GM23338 (cell line): ENCODE measurements at regions not wholly inside any gene's neighbourhood (a gene's known extent, or its start where the extent isn't known, plus 50 kb on each side); places are given as distances from the start of the nearest gene placed in this dataset.

Experiments used
- ATAC-seq: fragments of 200-7000 bp; cut with Tn5 transposase; 3 replicates; pipeline ENCODE4 v1.9.1; 2020
- DNase-seq: peaks from one replicate; pipeline ENCODE4 v3.0.0-alpha.2; 2015; ENCODE audit warnings: low spot score
- H2AFZ ChIP-seq: fragments of 200-600 bp; sonication (generic); 2 replicates; pipeline ENCODE4 v1.8.0; 2016; ENCODE audit warnings: antibody characterized with exemption, mild to moderate bottlenecking, moderate library complexity
- H3F3A ChIP-seq: fragments of 200-600 bp; sonication (generic); replicated peaks from 2 replicates; pipeline ENCODE4 v1.8.0; 2017; ENCODE audit warnings: antibody characterized with exemption, mixed run types, low read depth
- H3K27ac ChIP-seq: fragments of 200-600 bp; sonication (generic); 2 replicates; pipeline ENCODE4 v1.6.1; 2016; ENCODE audit warnings: low read depth
- H3K27me3 ChIP-seq: fragments of 200-600 bp; sonication (generic); 2 replicates; pipeline ENCODE4 v1.8.0; 2016; ENCODE audit warnings: mild to moderate bottlenecking, mixed run types, moderate library complexity; ENCODE audit not compliant: insufficient read depth
- H3K36me3 ChIP-seq: fragments of 200-600 bp; sonication (generic); 2 replicates; pipeline ENCODE4 v1.8.0; 2016; ENCODE audit warnings: mild to moderate bottlenecking; ENCODE audit not compliant: insufficient read depth
- H3K4me1 ChIP-seq: fragments of 200-600 bp; sonication (generic); 2 replicates; pipeline ENCODE4 v1.8.0; 2016; ENCODE audit warnings: mild to moderate bottlenecking, moderate library complexity; ENCODE audit not compliant: insufficient read depth
- H3K4me2 ChIP-seq: fragments of 200-600 bp; sonication (generic); 2 replicates; pipeline ENCODE4 v1.7.1; 2017; ENCODE audit warnings: mixed run types
- H3K4me3 ChIP-seq: fragments of 200-600 bp; sonication (generic); 2 replicates; pipeline ENCODE4 v1.6.1; 2016; ENCODE audit warnings: mixed run types
- H3K79me2 ChIP-seq: fragments of 200-600 bp; sonication (generic); replicated peaks from 2 replicates; pipeline ENCODE4 v1.8.0; 2017; ENCODE audit warnings: mild to moderate bottlenecking; ENCODE audit not compliant: insufficient read depth
- H3K9me2 ChIP-seq: fragments of 200-600 bp; sonication (generic); 2 replicates; pipeline ENCODE4 v1.8.0; 2017; ENCODE audit not compliant: insufficient read depth
- H4K20me1 ChIP-seq: fragments of 200-600 bp; sonication (generic); replicated peaks from 2 replicates; pipeline ENCODE4 v1.8.0; 2017; ENCODE audit warnings: mild to moderate bottlenecking; ENCODE audit not compliant: insufficient read depth
- H3K27ac Mint-ChIP-seq: 2 replicates; pipeline ENCODE4 v1.8.0; 2020; ENCODE audit warnings: inconsistent platforms, mild to moderate bottlenecking, moderate library complexity, mixed read lengths
- H3K27me3 Mint-ChIP-seq: 3 replicates; pipeline ENCODE4 v1.8.0; 2022; ENCODE audit warnings: low read depth, mild to moderate bottlenecking, moderate library complexity, mixed read lengths, inconsistent platforms; ENCODE audit not compliant: insufficient read depth, poor library complexity
- H3K36me3 Mint-ChIP-seq: 3 replicates; pipeline ENCODE4 v1.8.0; 2021; ENCODE audit warnings: low read depth, mild to moderate bottlenecking, inconsistent platforms, moderate library complexity, mixed read lengths
- H3K4me1 Mint-ChIP-seq: 3 replicates; pipeline ENCODE4 v1.8.0; 2020; ENCODE audit warnings: mild to moderate bottlenecking, inconsistent platforms, mixed read lengths
- H3K4me3 Mint-ChIP-seq: 3 replicates; pipeline ENCODE4 v1.8.0; 2021; ENCODE audit warnings: moderate library complexity, mild to moderate bottlenecking, inconsistent platforms, mixed read lengths
- H3K9me3 Mint-ChIP-seq: 3 replicates; pipeline ENCODE4 v1.8.0; 2020; ENCODE audit warnings: moderate library complexity, mild to moderate bottlenecking, inconsistent platforms, mixed read lengths
- CREB1 ChIP-seq: fragments of 250-450 bp; sonication (Bioruptor Pico); IDR thresholded peaks from 2 replicates; pipeline ENCODE4 v1.5.0; 2020; ENCODE audit warnings: low read depth, mild to moderate bottlenecking, moderate library complexity
- EZH2 ChIP-seq: fragments of 200-600 bp; sonication (generic); IDR thresholded peaks from one replicate; pipeline ENCODE4 v1.8.0; 2017; ENCODE audit warnings: antibody characterized with exemption, mild to moderate bottlenecking, low read depth; ENCODE audit not compliant: unreplicated experiment
- EZH2phosphoT487 ChIP-seq: fragments of 200-600 bp; sonication (generic); IDR thresholded peaks from one replicate; pipeline ENCODE4 v1.8.1; 2018; ENCODE audit warnings: antibody characterized with exemption; ENCODE audit not compliant: unreplicated experiment
- JUNB ChIP-seq: IDR thresholded peaks from one replicate; pipeline ENCODE4 v1.6.1; 2016; ENCODE audit warnings: antibody characterized with exemption; ENCODE audit not compliant: unreplicated experiment
- NANOG ChIP-seq: IDR thresholded peaks from 2 replicates; pipeline ENCODE4 v1.6.1; 2016; ENCODE audit warnings: antibody characterized with exemption, borderline replicate concordance
- POLR2AphosphoS5 ChIP-seq: IDR thresholded peaks from 2 replicates; pipeline ENCODE4 v1.6.1; 2016; ENCODE audit warnings: antibody characterized with exemption, low read depth
- STAT1 ChIP-seq: IDR thresholded peaks from one replicate; pipeline ENCODE4 v1.6.1; 2016; ENCODE audit warnings: antibody characterized with exemption; ENCODE audit not compliant: unreplicated experiment
- ZNF114 ChIP-seq: fragments of 250-450 bp; sonication (Bioruptor Pico); IDR thresholded peaks from 2 replicates; pipeline ENCODE4 v1.5.0; 2020; ENCODE audit warnings: mild to moderate bottlenecking, moderate library complexity
- ZNF331 ChIP-seq: fragments of 250-450 bp; sonication (Bioruptor Pico); IDR thresholded peaks from 2 replicates; pipeline ENCODE4 v1.5.0; 2020; ENCODE audit warnings: low read depth, mild to moderate bottlenecking, moderate library complexity
- TF ChIP-seq, protein P1 (sequence below): IDR thresholded peaks from one replicate; pipeline ENCODE4 v1.6.1; 2018; ENCODE audit warnings: antibody characterized with exemption; ENCODE audit not compliant: unreplicated experiment
- TF ChIP-seq, protein P2 (sequence below): fragments of 250-450 bp; sonication (Bioruptor Pico); IDR thresholded peaks from 2 replicates; pipeline ENCODE4 v1.5.0; 2020; ENCODE audit warnings: mild to moderate bottlenecking, moderate library complexity
- TF ChIP-seq, protein P3 (sequence below), 2 experiments: fragments of 200-600 bp in 1 of 2; sonication (generic) in 1 of 2; conservative IDR thresholded peaks; 2 replicates each; pipeline versions ENCODE4 v1.5.1 to v1.6.1; 2016 to 2017; ENCODE audit warnings: antibody characterized with exemption in 2 of 2, low read depth in 2 of 2, mild to moderate bottlenecking in 2 of 2, moderate library complexity in 1 of 2
- TF ChIP-seq, protein P4 (sequence below): IDR thresholded peaks from 2 replicates; pipeline ENCODE4 v1.6.1; 2016; ENCODE audit warnings: antibody characterized with exemption

DNA sequence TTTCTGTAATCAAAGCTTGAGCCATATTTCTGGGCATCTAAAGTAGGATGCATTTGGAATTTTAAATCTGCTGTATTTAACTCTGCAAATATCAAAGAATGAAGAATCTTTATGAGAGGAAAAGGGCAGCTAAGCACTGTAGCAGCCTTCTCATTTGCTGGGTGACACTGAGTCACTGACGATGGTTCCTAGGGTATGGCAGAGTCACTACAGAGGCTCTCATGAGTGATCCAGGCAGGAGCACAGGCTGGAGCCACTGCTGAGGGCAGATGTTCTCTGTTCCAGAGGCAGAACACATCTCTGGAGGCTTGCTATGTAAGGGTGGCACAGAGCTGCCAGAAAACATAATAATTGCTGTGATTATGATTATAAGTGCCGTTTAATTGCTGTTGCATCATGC lies 340.7 kb upstream of the HTR2A start (continued):
- TF ChIP-seq EZH2, result no peak
- no peak for TF ChIP-seq EZH2phosphoT487
- no peak for TF ChIP-seq JUNB
- no peak for TF ChIP-seq ZNF331 (CRISPR knock-in tag)
- TF ChIP-seq NANOG, result no peak

- H3K27me3 ChIP-seq, result no peaks in the 10 kb centered on the region
- no peaks in the 10 kb centered on the region for H3K79me2 ChIP-seq
- peaks cover 14% of the 10 kb centered on the region for H3K9me3 Mint-ChIP-seq
- no peak overlapping the region for H3K4me2 ChIP-seq
- H3K4me3 ChIP-seq, result no peak overlapping the region
- peaks cover 2% of the 10 kb centered on the region for H3K27me3 Mint-ChIP-seq
- peaks cover 5% of the 10 kb centered on the region; the same call in 2 of the 3 replicates for H3K36me3 Mint-ChIP-seq
- no peak for DNase-seq
- H4K20me1 ChIP-seq, result no peaks in the 10 kb centered on the region
- H3K27ac Mint-ChIP-seq, result no peak overlapping the region
- no peaks in the 10 kb centered on the region for H3K4me1 ChIP-seq
- no peaks in the 10 kb centered on the region for H3K36me3 ChIP-seq
- H3K4me1 Mint-ChIP-seq, result peaks cover 5% of the 10 kb centered on the region; the same call in 2 of the 3 replicates
- H3K4me3 Mint-ChIP-seq, result no peak overlapping the region
- peaks cover 13% of the 10 kb centered on the region; the same call in 1 of the 2 replicates for H3K9me2 ChIP-seq
- no peaks in the 10 kb centered on the region for H3F3A ChIP-seq
- TF ChIP-seq, protein P1, sequence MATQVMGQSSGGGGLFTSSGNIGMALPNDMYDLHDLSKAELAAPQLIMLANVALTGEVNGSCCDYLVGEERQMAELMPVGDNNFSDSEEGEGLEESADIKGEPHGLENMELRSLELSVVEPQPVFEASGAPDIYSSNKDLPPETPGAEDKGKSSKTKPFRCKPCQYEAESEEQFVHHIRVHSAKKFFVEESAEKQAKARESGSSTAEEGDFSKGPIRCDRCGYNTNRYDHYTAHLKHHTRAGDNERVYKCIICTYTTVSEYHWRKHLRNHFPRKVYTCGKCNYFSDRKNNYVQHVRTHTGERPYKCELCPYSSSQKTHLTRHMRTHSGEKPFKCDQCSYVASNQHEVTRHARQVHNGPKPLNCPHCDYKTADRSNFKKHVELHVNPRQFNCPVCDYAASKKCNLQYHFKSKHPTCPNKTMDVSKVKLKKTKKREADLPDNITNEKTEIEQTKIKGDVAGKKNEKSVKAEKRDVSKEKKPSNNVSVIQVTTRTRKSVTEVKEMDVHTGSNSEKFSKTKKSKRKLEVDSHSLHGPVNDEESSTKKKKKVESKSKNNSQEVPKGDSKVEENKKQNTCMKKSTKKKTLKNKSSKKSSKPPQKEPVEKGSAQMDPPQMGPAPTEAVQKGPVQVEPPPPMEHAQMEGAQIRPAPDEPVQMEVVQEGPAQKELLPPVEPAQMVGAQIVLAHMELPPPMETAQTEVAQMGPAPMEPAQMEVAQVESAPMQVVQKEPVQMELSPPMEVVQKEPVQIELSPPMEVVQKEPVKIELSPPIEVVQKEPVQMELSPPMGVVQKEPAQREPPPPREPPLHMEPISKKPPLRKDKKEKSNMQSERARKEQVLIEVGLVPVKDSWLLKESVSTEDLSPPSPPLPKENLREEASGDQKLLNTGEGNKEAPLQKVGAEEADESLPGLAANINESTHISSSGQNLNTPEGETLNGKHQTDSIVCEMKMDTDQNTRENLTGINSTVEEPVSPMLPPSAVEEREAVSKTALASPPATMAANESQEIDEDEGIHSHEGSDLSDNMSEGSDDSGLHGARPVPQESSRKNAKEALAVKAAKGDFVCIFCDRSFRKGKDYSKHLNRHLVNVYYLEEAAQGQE, result no peak
- no peak for TF ChIP-seq JUNB
- TF ChIP-seq, protein P2, sequence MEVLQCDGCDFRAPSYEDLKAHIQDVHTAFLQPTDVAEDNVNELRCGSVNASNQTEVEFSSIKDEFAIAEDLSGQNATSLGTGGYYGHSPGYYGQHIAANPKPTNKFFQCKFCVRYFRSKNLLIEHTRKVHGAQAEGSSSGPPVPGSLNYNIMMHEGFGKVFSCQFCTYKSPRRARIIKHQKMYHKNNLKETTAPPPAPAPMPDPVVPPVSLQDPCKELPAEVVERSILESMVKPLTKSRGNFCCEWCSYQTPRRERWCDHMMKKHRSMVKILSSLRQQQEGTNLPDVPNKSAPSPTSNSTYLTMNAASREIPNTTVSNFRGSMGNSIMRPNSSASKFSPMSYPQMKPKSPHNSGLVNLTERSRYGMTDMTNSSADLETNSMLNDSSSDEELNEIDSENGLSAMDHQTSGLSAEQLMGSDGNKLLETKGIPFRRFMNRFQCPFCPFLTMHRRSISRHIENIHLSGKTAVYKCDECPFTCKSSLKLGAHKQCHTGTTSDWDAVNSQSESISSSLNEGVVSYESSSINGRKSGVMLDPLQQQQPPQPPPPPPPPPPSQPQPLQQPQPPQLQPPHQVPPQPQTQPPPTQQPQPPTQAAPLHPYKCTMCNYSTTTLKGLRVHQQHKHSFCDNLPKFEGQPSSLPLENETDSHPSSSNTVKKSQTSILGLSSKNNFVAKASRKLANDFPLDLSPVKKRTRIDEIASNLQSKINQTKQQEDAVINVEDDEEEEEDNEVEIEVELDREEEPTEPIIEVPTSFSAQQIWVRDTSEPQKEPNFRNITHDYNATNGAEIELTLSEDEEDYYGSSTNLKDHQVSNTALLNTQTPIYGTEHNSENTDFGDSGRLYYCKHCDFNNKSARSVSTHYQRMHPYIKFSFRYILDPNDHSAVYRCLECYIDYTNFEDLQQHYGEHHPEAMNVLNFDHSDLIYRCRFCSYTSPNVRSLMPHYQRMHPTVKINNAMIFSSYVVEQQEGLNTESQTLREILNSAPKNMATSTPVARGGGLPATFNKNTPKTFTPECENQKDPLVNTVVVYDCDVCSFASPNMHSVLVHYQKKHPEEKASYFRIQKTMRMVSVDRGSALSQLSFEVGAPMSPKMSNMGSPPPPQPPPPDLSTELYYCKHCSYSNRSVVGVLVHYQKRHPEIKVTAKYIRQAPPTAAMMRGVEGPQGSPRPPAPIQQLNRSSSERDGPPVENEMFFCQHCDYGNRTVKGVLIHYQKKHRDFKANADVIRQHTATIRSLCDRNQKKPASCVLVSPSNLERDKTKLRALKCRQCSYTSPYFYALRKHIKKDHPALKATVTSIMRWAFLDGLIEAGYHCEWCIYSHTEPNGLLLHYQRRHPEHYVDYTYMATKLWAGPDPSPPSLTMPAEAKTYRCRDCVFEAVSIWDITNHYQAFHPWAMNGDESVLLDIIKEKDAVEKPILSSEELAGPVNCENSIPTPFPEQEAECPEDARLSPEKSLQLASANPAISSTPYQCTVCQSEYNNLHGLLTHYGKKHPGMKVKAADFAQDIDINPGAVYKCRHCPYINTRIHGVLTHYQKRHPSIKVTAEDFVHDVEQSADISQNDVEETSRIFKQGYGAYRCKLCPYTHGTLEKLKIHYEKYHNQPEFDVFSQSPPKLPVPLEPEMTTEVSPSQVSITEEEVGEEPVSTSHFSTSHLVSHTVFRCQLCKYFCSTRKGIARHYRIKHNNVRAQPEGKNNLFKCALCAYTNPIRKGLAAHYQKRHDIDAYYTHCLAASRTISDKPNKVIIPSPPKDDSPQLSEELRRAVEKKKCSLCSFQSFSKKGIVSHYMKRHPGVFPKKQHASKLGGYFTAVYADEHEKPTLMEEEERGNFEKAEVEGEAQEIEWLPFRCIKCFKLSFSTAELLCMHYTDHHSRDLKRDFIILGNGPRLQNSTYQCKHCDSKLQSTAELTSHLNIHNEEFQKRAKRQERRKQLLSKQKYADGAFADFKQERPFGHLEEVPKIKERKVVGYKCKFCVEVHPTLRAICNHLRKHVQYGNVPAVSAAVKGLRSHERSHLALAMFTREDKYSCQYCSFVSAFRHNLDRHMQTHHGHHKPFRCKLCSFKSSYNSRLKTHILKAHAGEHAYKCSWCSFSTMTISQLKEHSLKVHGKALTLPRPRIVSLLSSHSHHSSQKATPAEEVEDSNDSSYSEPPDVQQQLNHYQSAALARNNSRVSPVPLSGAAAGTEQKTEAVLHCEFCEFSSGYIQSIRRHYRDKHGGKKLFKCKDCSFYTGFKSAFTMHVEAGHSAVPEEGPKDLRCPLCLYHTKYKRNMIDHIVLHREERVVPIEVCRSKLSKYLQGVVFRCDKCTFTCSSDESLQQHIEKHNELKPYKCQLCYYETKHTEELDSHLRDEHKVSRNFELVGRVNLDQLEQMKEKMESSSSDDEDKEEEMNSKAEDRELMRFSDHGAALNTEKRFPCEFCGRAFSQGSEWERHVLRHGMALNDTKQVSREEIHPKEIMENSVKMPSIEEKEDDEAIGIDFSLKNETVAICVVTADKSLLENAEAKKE, result no peak
- no peak for TF ChIP-seq CREB1 (CRISPR knock-in tag)
- no peak for TF ChIP-seq ZNF114
- no peak for TF ChIP-seq POLR2AphosphoS5
- TF ChIP-seq, protein P3, sequence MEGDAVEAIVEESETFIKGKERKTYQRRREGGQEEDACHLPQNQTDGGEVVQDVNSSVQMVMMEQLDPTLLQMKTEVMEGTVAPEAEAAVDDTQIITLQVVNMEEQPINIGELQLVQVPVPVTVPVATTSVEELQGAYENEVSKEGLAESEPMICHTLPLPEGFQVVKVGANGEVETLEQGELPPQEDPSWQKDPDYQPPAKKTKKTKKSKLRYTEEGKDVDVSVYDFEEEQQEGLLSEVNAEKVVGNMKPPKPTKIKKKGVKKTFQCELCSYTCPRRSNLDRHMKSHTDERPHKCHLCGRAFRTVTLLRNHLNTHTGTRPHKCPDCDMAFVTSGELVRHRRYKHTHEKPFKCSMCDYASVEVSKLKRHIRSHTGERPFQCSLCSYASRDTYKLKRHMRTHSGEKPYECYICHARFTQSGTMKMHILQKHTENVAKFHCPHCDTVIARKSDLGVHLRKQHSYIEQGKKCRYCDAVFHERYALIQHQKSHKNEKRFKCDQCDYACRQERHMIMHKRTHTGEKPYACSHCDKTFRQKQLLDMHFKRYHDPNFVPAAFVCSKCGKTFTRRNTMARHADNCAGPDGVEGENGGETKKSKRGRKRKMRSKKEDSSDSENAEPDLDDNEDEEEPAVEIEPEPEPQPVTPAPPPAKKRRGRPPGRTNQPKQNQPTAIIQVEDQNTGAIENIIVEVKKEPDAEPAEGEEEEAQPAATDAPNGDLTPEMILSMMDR (conservative IDR thresholded peaks at IDR 0.05; ENCODE audit: low read depth in 2 of 2), result no peak
- TF ChIP-seq, protein P4, sequence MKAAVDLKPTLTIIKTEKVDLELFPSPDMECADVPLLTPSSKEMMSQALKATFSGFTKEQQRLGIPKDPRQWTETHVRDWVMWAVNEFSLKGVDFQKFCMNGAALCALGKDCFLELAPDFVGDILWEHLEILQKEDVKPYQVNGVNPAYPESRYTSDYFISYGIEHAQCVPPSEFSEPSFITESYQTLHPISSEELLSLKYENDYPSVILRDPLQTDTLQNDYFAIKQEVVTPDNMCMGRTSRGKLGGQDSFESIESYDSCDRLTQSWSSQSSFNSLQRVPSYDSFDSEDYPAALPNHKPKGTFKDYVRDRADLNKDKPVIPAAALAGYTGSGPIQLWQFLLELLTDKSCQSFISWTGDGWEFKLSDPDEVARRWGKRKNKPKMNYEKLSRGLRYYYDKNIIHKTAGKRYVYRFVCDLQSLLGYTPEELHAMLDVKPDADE, result no peak
- no peak for TF ChIP-seq NANOG
- no peak for TF ChIP-seq EZH2
- TF ChIP-seq EZH2phosphoT487, result no peak
- TF ChIP-seq ZNF331 (CRISPR knock-in tag), result no peak
- no peak for TF ChIP-seq STAT1
- H3K27ac ChIP-seq, result no peak overlapping the region
- ATAC-seq, result no peak
- no peak overlapping the region for H2AFZ ChIP-seq
Observed at GRCh38 chr13:47233734-47234133, 336.9 kb upstream of the HTR2A start.
